ENCODE measurements at regions not wholly inside any gene's neighbourhood (a gene's known extent, or its start where the extent isn't known, plus 50 kb on each side); places are given as distances from the start of the nearest gene placed in this dataset.

DNA sequence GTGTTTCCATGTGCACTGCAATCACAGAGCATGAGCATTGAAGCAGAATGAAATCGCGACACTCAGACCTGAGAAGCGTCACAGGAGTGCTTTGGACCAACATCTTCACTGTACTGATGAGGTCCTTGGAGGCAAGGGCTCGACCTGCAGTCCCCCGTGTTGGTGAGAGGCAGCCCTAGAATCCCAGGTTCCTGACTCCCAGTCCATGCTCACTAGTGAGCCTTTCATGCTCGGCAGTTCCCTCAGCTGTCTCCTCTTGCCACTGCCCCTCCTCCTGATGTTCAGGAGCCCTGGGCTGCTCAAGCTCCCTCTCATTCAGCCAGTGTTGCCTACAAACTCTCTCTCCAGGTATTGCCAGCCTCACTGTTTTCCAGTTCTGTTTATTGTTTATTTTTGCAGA, 291.4 kb downstream of the DYSF start:
- no peak for TF ChIP-seq POLR2AphosphoS5 (IDR thresholded peaks at IDR 0.05; ENCODE audit: low read depth)
- TF ChIP-seq, protein P1, sequence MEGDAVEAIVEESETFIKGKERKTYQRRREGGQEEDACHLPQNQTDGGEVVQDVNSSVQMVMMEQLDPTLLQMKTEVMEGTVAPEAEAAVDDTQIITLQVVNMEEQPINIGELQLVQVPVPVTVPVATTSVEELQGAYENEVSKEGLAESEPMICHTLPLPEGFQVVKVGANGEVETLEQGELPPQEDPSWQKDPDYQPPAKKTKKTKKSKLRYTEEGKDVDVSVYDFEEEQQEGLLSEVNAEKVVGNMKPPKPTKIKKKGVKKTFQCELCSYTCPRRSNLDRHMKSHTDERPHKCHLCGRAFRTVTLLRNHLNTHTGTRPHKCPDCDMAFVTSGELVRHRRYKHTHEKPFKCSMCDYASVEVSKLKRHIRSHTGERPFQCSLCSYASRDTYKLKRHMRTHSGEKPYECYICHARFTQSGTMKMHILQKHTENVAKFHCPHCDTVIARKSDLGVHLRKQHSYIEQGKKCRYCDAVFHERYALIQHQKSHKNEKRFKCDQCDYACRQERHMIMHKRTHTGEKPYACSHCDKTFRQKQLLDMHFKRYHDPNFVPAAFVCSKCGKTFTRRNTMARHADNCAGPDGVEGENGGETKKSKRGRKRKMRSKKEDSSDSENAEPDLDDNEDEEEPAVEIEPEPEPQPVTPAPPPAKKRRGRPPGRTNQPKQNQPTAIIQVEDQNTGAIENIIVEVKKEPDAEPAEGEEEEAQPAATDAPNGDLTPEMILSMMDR (IDR thresholded peaks at IDR 0.05; ENCODE audit: insufficient read depth, low read length), result no peak

Data from HL-60 (cell line).